ENCODE measurements at regions not wholly inside any gene's neighbourhood (a gene's known extent, or its start where the extent isn't known, plus 50 kb on each side); places are given as distances from the start of the nearest gene placed in this dataset.
"Not testable (repeated sequence)": the region's sequence is repeated elsewhere in the genome, so short reads cannot be mapped to it uniquely, and the experiment has no call there.

DNA sequence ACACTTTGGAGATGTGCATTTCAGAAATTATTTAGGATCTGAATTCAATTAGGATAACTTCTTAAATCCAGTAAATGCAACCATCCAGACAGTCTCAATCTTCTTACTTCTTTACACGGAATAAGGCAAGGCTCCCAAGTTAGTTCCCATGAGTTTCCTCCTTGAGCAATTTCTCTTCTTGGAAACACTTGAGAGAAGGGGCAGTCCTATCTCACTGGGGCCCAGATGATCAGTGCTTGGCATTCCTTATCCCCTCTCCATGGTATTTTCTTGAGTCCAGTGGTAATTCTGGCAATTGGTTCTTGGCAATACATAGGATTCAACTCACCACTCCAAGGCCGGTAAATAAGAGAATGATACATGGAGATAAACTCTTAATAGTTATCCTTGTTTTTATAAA, 87.1 kb upstream of the PTHLH start:
- FAIRE-seq, result no peak
- no peak for DNase-seq (ENCODE audit: low spot score)

DNA sequence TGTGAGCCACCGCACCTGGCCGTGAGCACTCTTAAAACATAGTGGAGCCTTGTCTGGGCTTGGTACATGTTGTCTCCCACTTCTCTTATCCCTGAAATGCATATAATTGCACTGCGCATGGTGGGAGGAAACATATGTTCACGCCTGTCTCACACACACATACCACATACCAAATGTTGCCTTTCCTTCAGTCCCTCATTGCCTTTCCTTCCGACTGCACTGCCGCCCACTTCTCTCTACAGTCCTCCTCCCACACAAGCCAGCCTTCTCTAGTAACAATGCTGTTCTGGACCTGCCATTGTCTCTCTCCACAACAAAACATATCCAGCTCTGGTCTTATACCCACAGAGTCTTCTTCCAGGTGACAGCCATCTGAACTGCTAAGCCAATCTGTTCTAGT, 88.3 kb upstream of the PTHLH start:
- DNase-seq (ENCODE audit: low spot score) (no peak), FAIRE-seq (no peak)

GRCh38 chr12:28063355-28063880, 90.9 kb upstream of the PTHLH start:
- DNase-seq (ENCODE audit: low spot score), result no peak
- FAIRE-seq, result no peak

DNA sequence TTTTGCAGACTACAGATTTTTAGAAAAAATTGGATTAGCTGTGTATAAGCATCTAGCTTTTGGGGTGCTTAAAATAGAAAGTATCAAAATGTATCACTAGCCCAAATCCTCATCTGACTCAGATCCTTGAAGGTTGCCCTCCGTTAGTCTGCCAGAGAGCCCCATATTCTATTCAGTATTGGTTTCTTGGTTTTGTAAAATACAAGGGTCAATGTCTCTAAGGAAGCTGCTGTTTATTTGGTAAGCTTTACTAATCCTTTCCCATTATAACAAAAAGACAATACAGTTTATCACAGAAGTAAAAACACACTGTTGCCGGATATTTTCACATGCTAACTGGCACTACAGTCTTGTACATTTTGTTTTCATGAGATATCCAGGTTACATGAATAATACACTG, 92.8 kb upstream of the PTHLH start:
- no peak for FAIRE-seq
- DNase-seq (ENCODE audit: low spot score), result no peak

GRCh38 chr12:28065889-28066630, 93.5 kb upstream of the PTHLH start:
- DNase-seq (ENCODE audit: low spot score) (no peak), FAIRE-seq (no peak)

DNA sequence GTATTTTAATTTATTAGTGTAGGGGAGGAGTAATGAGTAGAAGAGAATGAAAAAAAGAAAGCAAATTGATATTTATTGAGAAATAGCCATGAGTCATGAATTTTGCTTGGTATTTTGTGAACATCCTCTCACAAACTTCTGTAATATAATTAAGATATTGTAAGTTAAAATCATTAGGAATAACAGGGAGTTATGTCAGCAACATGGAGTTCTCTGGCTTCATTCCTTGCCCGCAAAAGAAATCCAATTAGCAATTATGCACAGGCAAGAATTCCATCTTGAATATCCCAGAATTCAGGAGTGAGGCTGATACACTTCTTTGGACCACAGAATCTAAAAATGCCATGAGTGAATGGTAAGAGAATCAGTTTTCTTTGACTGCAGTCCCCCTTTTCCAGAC, 94.3 kb upstream of the PTHLH start:
- FAIRE-seq, result no peak
- DNase-seq (ENCODE audit: low spot score), result no peak

DNA sequence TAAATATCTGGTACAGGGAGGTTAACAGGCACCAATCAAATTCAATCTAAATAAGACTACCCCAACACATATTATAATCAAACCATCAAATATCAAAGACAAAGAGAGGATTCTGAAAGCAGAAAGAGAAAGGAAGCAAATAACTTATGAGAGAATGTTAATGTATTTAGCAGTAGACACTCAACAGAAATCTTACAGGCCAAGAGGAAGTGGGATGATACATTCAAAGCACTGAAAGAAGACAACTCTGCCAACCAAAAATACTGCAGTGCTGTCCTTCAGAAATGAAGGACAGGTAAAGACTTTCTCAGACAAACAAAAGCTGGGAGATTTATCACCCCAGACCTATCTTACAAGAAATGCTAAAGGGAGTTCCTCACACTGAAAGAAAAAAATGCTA, 95.9 kb upstream of the PTHLH start:
- no peak for FAIRE-seq
- no peak for DNase-seq (ENCODE audit: low spot score)

DNA sequence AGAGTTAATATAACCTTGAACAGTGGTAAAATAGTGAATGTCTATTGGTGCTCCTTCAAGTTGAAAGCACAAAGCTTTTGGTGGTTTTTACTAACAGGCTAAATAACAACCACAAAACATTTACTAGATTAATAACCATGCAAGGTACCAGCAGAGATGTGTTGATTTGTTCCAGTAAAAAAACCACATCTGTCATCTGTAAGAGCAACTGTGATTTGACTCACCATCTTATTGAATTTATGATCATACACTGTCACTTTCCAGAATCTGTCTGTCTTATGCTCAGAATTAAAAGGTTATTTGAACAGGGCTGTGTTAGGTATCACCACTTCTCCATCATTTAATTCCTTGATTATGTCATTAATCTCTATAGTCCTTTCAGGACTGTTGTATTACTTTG, 107.0 kb upstream of the PTHLH start:
- no peak for DNase-seq (ENCODE audit: low spot score)
- no peak for FAIRE-seq

GRCh38 chr12:28082096-28082495, 108.2 kb upstream of the CCDC91 start:
- FAIRE-seq (no peak), DNase-seq (ENCODE audit: low spot score) (no peak)

DNA sequence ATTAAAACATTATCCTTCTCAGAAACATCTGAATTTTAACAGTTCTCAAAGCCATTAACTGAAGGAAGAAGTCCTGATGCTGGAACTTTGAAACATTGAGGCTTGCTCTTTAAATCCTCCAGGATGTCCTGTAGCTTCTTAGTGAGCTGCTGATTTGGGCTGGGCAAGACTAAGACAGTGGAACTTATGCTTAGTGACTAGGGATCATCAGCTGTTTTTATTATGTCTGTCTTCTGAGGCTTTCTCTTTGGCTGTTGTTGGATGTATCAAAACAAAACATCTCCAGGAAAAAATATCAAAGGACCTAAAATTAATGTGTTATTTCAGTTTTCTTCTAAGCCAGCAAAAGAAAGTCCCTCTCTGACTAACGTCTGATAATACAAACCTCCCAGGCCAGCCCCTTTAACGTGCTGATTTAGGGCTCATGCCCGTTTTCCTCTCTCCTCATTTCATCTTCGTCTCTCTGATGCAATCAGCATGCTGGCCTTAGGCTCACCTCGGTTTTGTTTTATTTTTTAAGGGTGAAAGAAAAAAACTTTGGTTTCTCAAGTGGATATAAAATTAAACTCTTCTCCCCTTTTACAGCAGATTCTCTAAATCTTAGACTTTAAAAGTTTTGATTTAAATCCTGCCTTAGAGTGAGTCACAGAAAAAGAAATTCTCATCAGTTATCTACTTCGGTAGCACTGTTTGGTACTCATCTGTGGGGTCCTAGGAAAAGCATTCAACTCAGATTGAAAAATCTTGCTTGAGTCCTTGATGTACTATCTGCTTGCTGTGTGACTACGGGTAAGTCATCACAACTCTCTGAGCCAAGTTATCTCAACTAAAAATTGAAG, 106.2 kb upstream of the CCDC91 start:
- no peak for DNase-seq (ENCODE audit: low spot score)
- FAIRE-seq, result no peak

DNA sequence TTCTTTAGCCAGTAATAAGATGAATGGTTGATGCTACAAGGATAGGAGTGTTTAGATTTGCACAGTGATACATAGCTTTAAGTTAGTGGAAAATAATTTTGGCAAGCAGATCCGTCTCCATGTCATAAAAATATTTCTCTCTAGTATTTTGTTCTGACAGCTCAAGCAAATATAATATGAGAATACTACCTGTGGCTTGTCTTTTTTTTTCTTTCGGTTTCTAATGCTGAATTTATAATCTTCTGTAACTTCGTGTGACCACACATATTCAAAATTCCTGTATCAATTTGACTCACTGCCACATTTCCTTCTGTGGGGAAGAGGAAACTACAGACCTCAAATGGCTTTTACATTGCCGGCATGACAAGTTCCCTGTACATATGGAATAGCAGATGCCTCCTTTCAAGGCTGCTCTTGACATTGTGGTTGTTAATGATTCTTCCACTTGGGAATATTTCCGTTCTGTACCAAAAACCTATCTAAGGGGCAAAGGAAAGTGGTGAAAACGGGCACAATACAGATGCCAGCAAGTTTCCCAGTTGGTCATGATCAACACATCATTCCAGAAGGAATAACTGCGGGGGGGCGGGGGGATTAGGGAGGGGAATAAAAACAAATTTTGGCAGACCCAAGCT, 103.6 kb upstream of the CCDC91 start:
- FAIRE-seq (no peak), DNase-seq (ENCODE audit: low spot score) (no peak)

GRCh38 chr12:28088566-28089272, 101.5 kb upstream of the CCDC91 start:
- FAIRE-seq (no peak), DNase-seq (ENCODE audit: low spot score) (no peak)

DNA sequence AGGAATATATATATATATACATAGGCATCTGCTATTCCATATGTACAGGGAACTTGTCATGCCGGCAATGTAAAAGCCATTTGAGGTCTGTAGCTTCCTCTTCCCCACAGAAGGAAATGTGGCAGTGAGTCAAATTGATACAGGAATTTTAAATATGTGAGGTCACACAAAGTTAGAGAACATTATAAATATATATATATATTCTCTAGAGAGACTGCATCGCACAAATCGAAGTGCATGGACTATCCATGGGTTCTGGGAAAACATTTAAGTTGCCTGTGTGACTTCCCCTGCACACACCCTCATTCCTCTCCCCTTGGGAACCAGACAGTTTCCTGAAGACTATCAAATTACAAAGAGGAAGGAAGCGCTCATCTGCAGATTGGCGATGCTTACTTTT, 100.9 kb upstream of the CCDC91 start:
- FAIRE-seq (no peak), DNase-seq (ENCODE audit: low spot score) (peak; percentile 16)

GRCh38 chr12:28090835-28091234, 99.4 kb upstream of the CCDC91 start:
- no peak for FAIRE-seq
- no peak for DNase-seq (ENCODE audit: low spot score)

- FAIRE-seq, result no peak
- no peak for DNase-seq (ENCODE audit: low spot score)
Observed at GRCh38 chr12:28092396-28092795, 97.9 kb upstream of the CCDC91 start.

- FAIRE-seq, result no peak
Observed at GRCh38 chr12:28096649-28097048, 93.6 kb upstream of the CCDC91 start.

GRCh38 chr12:28097221-28097620, 93.0 kb upstream of the CCDC91 start:
- no peak for DNase-seq (ENCODE audit: low spot score)
- no peak for FAIRE-seq

More at GRCh38 chr12:28096649-28097048, 93.6 kb upstream of the CCDC91 start:
- DNase-seq (ENCODE audit: low spot score), result no peak

- not testable (repeated sequence) for FAIRE-seq; DNase-seq (ENCODE audit: low spot score)
Observed at GRCh38 chr12:28099245-28099644, 91.0 kb upstream of the CCDC91 start.

- FAIRE-seq (no peak), DNase-seq (ENCODE audit: low spot score) (no peak)
Observed at GRCh38 chr12:28099871-28100270, 90.4 kb upstream of the CCDC91 start.

DNA sequence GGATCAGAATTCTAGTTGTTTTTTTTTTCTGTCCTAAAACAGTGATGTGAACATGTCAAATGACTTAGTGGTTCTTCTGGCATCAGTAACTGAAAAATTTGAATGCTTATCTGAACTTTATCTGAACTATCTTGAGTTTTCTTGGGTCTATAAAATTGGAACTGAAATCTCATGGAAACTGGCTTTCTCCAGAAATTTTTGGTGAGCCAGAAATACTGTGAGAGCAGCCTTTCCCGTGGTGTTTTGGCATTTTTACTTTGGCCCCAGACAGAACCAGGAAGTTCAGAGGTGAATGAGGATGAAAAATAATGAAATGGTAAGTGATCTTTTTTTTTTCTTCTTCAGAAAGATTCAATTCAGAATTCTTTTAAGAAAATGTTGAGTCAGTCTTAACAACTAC, 89.5 kb upstream of the CCDC91 start:
- FAIRE-seq, result no peak

DNA sequence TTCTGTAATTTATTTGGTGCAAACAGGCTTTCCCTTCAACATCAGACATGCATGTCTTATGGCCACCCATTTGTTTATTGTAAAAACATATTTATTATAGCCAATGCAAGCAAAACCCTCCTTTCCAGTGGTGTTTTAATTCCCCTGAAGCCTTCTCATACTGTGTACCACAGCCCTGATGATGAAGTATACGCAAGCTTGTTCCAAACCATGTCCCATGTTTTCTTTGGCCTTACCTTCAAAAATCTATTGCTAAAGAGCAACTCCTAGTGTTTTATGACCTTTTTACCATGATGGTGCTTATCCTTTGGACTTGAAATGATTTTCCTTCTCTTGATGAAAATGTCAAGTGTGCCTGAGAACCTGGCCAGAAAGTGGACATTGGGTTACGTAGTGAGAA, 85.9 kb upstream of the CCDC91 start:
- FAIRE-seq, result no peak
- no peak for DNase-seq (ENCODE audit: low spot score)

More for the DNA sequence above, 89.5 kb upstream of the CCDC91 start:
- no peak for DNase-seq (ENCODE audit: low spot score)

Measured in urothelium cell line (cell line).